ENCODE measurements at regions not wholly inside any gene's neighbourhood (a gene's known extent, or its start where the extent isn't known, plus 50 kb on each side); places are given as distances from the start of the nearest gene placed in this dataset.

GRCh38 chr6:118761645-118762044, 110.3 kb upstream of the CEP85L start:
- Histone ChIP-seq H3K9me3 (replicated peaks; ENCODE audit: low read length) (no peaks in the 10 kb centered on the region), H3K4me1 (ENCODE audit: control insufficient read depth, insufficient read depth, low read length) (no peaks in the 10 kb centered on the region), H3K4me3 (ENCODE audit: low read length) (no peak overlapping the region), H3K9ac (ENCODE audit: low read depth, low read length) (no peak overlapping the region), H3K4me2 (ENCODE audit: low read length) (no peak overlapping the region), H3K36me3 (ENCODE audit: insufficient read depth, low read length) (no peaks in the 10 kb centered on the region), H3K27me3 (ENCODE audit: control insufficient read depth, insufficient read depth, low read length) (peaks cover 4% of the 10 kb centered on the region)

- H3K4me3 ChIP-seq (ENCODE audit: low read length), result no peak overlapping the region
- peaks cover 10% of the 10 kb centered on the region for H3K27me3 ChIP-seq (ENCODE audit: control insufficient read depth, insufficient read depth, low read length)
- H3K9ac ChIP-seq (ENCODE audit: low read depth, low read length), result no peak overlapping the region
- H3K4me1 ChIP-seq (ENCODE audit: control insufficient read depth, insufficient read depth, low read length), result no peaks in the 10 kb centered on the region
- no peaks in the 10 kb centered on the region for H3K9me3 ChIP-seq (replicated peaks; ENCODE audit: low read length)
- no peaks in the 10 kb centered on the region for H3K36me3 ChIP-seq (ENCODE audit: insufficient read depth, low read length)
- no peak overlapping the region for H3K4me2 ChIP-seq (ENCODE audit: low read length)
Observed at GRCh38 chr6:118758946-118759345, 107.6 kb upstream of the CEP85L start.

GRCh38 chr6:118755941-118756646, 104.7 kb upstream of the CEP85L start:
- H3K4me1 ChIP-seq (ENCODE audit: control insufficient read depth, insufficient read depth, low read length), result no peaks in the 10 kb centered on the region
- H3K4me2 ChIP-seq (ENCODE audit: low read length), result no peak overlapping the region
- no peak overlapping the region for H3K9ac ChIP-seq (ENCODE audit: low read depth, low read length)
- H3K27me3 ChIP-seq (ENCODE audit: control insufficient read depth, insufficient read depth, low read length), result peaks cover 10% of the 10 kb centered on the region
- no peaks in the 10 kb centered on the region for H3K9me3 ChIP-seq (replicated peaks; ENCODE audit: low read length)
- H3K36me3 ChIP-seq (ENCODE audit: insufficient read depth, low read length), result no peaks in the 10 kb centered on the region
- no peak overlapping the region for H3K4me3 ChIP-seq (ENCODE audit: low read length)

GRCh38 chr6:118752803-118753202, 101.4 kb upstream of the CEP85L start:
- H3K4me1 ChIP-seq (ENCODE audit: control insufficient read depth, insufficient read depth, low read length), result peaks cover 18% of the 10 kb centered on the region
- H3K27me3 ChIP-seq (ENCODE audit: control insufficient read depth, insufficient read depth, low read length), result peaks cover 6% of the 10 kb centered on the region
- H3K9me3 ChIP-seq (replicated peaks; ENCODE audit: low read length), result no peaks in the 10 kb centered on the region
- no peak overlapping the region for H3K9ac ChIP-seq (ENCODE audit: low read depth, low read length)
- H3K4me3 ChIP-seq (ENCODE audit: low read length), result no peak overlapping the region
- H3K36me3 ChIP-seq (ENCODE audit: insufficient read depth, low read length), result no peaks in the 10 kb centered on the region
- no peak overlapping the region for H3K4me2 ChIP-seq (ENCODE audit: low read length)

GRCh38 chr6:118751072-118751471, 99.7 kb upstream of the CEP85L start:
- H3K4me2 ChIP-seq (ENCODE audit: low read length), result no peak overlapping the region
- H3K9me3 ChIP-seq (replicated peaks; ENCODE audit: low read length), result no peaks in the 10 kb centered on the region
- H3K9ac ChIP-seq (ENCODE audit: low read depth, low read length), result no peak overlapping the region
- H3K4me3 ChIP-seq (ENCODE audit: low read length), result no peak overlapping the region
- no peaks in the 10 kb centered on the region for H3K36me3 ChIP-seq (ENCODE audit: insufficient read depth, low read length)
- H3K27me3 ChIP-seq (ENCODE audit: control insufficient read depth, insufficient read depth, low read length), result peaks cover 6% of the 10 kb centered on the region
- peaks cover 18% of the 10 kb centered on the region for H3K4me1 ChIP-seq (ENCODE audit: control insufficient read depth, insufficient read depth, low read length)

GRCh38 chr6:118750143-118750542, 98.8 kb upstream of the CEP85L start:
- Histone ChIP-seq H3K36me3 (ENCODE audit: insufficient read depth, low read length) (no peaks in the 10 kb centered on the region), H3K9me3 (replicated peaks; ENCODE audit: low read length) (no peaks in the 10 kb centered on the region), H3K9ac (ENCODE audit: low read depth, low read length) (no peak overlapping the region), H3K4me3 (ENCODE audit: low read length) (no peak overlapping the region), H3K4me2 (ENCODE audit: low read length) (no peak overlapping the region), H3K4me1 (ENCODE audit: control insufficient read depth, insufficient read depth, low read length) (peaks cover 18% of the 10 kb centered on the region), H3K27me3 (ENCODE audit: control insufficient read depth, insufficient read depth, low read length) (peaks cover 1% of the 10 kb centered on the region)

GRCh38 chr6:118748311-118749062, 97.1 kb upstream of the CEP85L start:
- Histone ChIP-seq H3K27me3 (ENCODE audit: control insufficient read depth, insufficient read depth, low read length) (no peaks in the 10 kb centered on the region), H3K4me1 (ENCODE audit: control insufficient read depth, insufficient read depth, low read length) (peaks cover 29% of the 10 kb centered on the region), H3K4me3 (ENCODE audit: low read length) (peak overlapping the region; percentile 67), H3K9ac (ENCODE audit: low read depth, low read length) (peak overlapping the region; percentile 68), H3K9me3 (replicated peaks; ENCODE audit: low read length) (no peaks in the 10 kb centered on the region), H3K36me3 (ENCODE audit: insufficient read depth, low read length) (no peaks in the 10 kb centered on the region), H3K4me2 (ENCODE audit: low read length) (peak overlapping the region; percentile 91)

- Histone ChIP-seq H3K9ac (ENCODE audit: low read depth, low read length) (no peak overlapping the region), H3K36me3 (ENCODE audit: insufficient read depth, low read length) (no peaks in the 10 kb centered on the region), H3K4me1 (ENCODE audit: control insufficient read depth, insufficient read depth, low read length) (peaks cover 29% of the 10 kb centered on the region), H3K9me3 (replicated peaks; ENCODE audit: low read length) (no peaks in the 10 kb centered on the region), H3K27me3 (ENCODE audit: control insufficient read depth, insufficient read depth, low read length) (no peaks in the 10 kb centered on the region), H3K4me3 (ENCODE audit: low read length) (no peak overlapping the region), H3K4me2 (ENCODE audit: low read length) (no peak overlapping the region)
Observed at GRCh38 chr6:118746825-118747174, 95.4 kb upstream of the CEP85L start.

- H3K9ac ChIP-seq (ENCODE audit: low read depth, low read length), result no peak overlapping the region
- H3K9me3 ChIP-seq (replicated peaks; ENCODE audit: low read length), result no peaks in the 10 kb centered on the region
- H3K4me2 ChIP-seq (ENCODE audit: low read length), result no peak overlapping the region
- H3K4me1 ChIP-seq (ENCODE audit: control insufficient read depth, insufficient read depth, low read length), result peaks cover 29% of the 10 kb centered on the region
- no peaks in the 10 kb centered on the region for H3K36me3 ChIP-seq (ENCODE audit: insufficient read depth, low read length)
- H3K27me3 ChIP-seq (ENCODE audit: control insufficient read depth, insufficient read depth, low read length), result no peaks in the 10 kb centered on the region
- no peak overlapping the region for H3K4me3 ChIP-seq (ENCODE audit: low read length)
Observed at GRCh38 chr6:118746145-118746824, 94.9 kb upstream of the CEP85L start.

GRCh38 chr6:118745156-118745555, 93.8 kb upstream of the CEP85L start:
- H3K9ac ChIP-seq (ENCODE audit: low read depth, low read length), result no peak overlapping the region
- no peak overlapping the region for H3K4me3 ChIP-seq (ENCODE audit: low read length)
- no peak overlapping the region for H3K4me2 ChIP-seq (ENCODE audit: low read length)
- no peaks in the 10 kb centered on the region for H3K36me3 ChIP-seq (ENCODE audit: insufficient read depth, low read length)
- no peaks in the 10 kb centered on the region for H3K9me3 ChIP-seq (replicated peaks; ENCODE audit: low read length)
- H3K27me3 ChIP-seq (ENCODE audit: control insufficient read depth, insufficient read depth, low read length), result no peaks in the 10 kb centered on the region
- peaks cover 29% of the 10 kb centered on the region for H3K4me1 ChIP-seq (ENCODE audit: control insufficient read depth, insufficient read depth, low read length)

GRCh38 chr6:118744261-118744941, 93.0 kb upstream of the CEP85L start:
- Histone ChIP-seq H3K36me3 (ENCODE audit: insufficient read depth, low read length) (no peaks in the 10 kb centered on the region), H3K9me3 (replicated peaks; ENCODE audit: low read length) (no peaks in the 10 kb centered on the region), H3K27me3 (ENCODE audit: control insufficient read depth, insufficient read depth, low read length) (no peaks in the 10 kb centered on the region), H3K4me2 (ENCODE audit: low read length) (no peak overlapping the region), H3K9ac (ENCODE audit: low read depth, low read length) (no peak overlapping the region), H3K4me3 (ENCODE audit: low read length) (no peak overlapping the region), H3K4me1 (ENCODE audit: control insufficient read depth, insufficient read depth, low read length) (peaks cover 27% of the 10 kb centered on the region)

Measured in skeletal muscle satellite cell (primary cell).